A549 (cell line): ENCODE measurements at regions not wholly inside any gene's neighbourhood (a gene's known extent, or its start where the extent isn't known, plus 50 kb on each side); places are given as distances from the start of the nearest gene placed in this dataset.
A peak's percentile ranks its signal among the peaks of the same experiment; 100 is the strongest.

Experiments
- ATAC-seq, 2 experiments: fragments of 200-7000 bp in 1 of 2; fragments of >200 bp in 1 of 2; cut with Nextera tagmentation in 1 of 2; cut with Tn5 transposase in 1 of 2; 3 replicates each; pipeline versions ENCODE4 v1.8.0 to v1.9.1; 2018 to 2020; ENCODE audit warnings: mild to moderate bottlenecking in 1 of 2, moderate library complexity in 1 of 2
- CTCF ChIA-PET: fragments of 300-600 bp; sonication (Branson Sonifier 250); formaldehyde crosslinking; extraction: SDS; loops from one replicate; lab custom pipeline; 2021; ENCODE audit warnings: antibody characterized with exemption, inconsistent platforms; lab: Yijun Ruan, JAX
- POLR2A ChIA-PET: fragments of 350-600 bp; formaldehyde crosslinking; extraction: SDS; loops from one replicate; lab custom pipeline; 2021; ENCODE audit warnings: antibody characterized with exemption, inconsistent platforms; lab: Yijun Ruan, JAX
- DNase-seq, 2 experiments: peaks; one replicate each; pipeline versions ENCODE4 v3.0.0 to v3.0.0-alpha.2; 2011 to 2016; ENCODE audit warnings: low read depth in 1 of 2, low spot score in 1 of 2
- FAIRE-seq: peaks from 2 replicates; lab custom pipeline; 2011; peaks lifted over from hg19 to GRCh38; lab: Jason Lieb, UNC
- H3K27ac ChIP-seq, 2 experiments: fragments of >200 bp; sonication (Bioruptor Twin); formaldehyde crosslinking; 3 replicates each; pipeline ENCODE4 v1.5.1; 2016 to 2017
- H3K4me1 ChIP-seq: fragments of >200 bp; sonication (Bioruptor Twin); formaldehyde crosslinking; 3 replicates; pipeline ENCODE4 v1.6.1; 2016
- H3K4me2 ChIP-seq: fragments of >200 bp; sonication (Bioruptor Twin); formaldehyde crosslinking; 3 replicates; pipeline ENCODE4 v1.6.1; 2016
- H3K4me3 ChIP-seq: fragments of >200 bp; sonication (Bioruptor Twin); formaldehyde crosslinking; 3 replicates; pipeline ENCODE4 v1.5.1; 2016
- H3K9me3 ChIP-seq: fragments of >200 bp; sonication (Bioruptor Twin); formaldehyde crosslinking; 3 replicates; pipeline ENCODE4 v1.6.1; 2016
- BHLHE40 ChIP-seq: IDR thresholded peaks from 2 replicates; pipeline ENCODE4 v1.6.1; 2012; ENCODE audit warnings: low read depth, low read length, inconsistent platforms
- CHD4 ChIP-seq: fragments of 200-600 bp; sonication (generic); IDR thresholded peaks from 2 replicates; pipeline ENCODE4 v1.6.1; 2016; ENCODE audit warnings: antibody characterized with exemption, mild to moderate bottlenecking, borderline replicate concordance
- CTCF ChIP-seq: fragments of >200 bp; sonication (Bioruptor Twin); formaldehyde crosslinking; IDR thresholded peaks from 3 replicates; pipeline ENCODE4 v1.5.1; 2016
- FOSL2 ChIP-seq, 2 experiments: fragments of 450-650 bp in 1 of 2; fragments of >200 bp in 1 of 2; sonication (Bioruptor Twin) in 1 of 2; formaldehyde crosslinking; IDR thresholded peaks; 2 replicates each; pipeline versions ENCODE4 v1.5.0 to v1.6.1; 2016 to 2020; ENCODE audit warnings: mild to moderate bottlenecking in 1 of 2, moderate library complexity in 1 of 2
- HDAC2 ChIP-seq: fragments of 200-600 bp; sonication (generic); IDR thresholded peaks from 2 replicates; pipeline ENCODE4 v1.6.1; 2016
- HOXB13 ChIP-seq: fragments of 250-450 bp; sonication (Bioruptor Pico); IDR thresholded peaks from 2 replicates; pipeline ENCODE4 v1.5.0; 2020; ENCODE audit warnings: low read depth, mild to moderate bottlenecking, moderate library complexity
- JUNB ChIP-seq: fragments of >200 bp; sonication (Bioruptor Twin); formaldehyde crosslinking; IDR thresholded peaks from 2 replicates; pipeline ENCODE4 v1.6.1; 2016
- KDM1A ChIP-seq: fragments of 200-600 bp; sonication (generic); IDR thresholded peaks from 2 replicates; pipeline ENCODE4 v1.6.1; 2016; ENCODE audit warnings: low read depth, mild to moderate bottlenecking
- MAZ ChIP-seq: fragments of 150-350 bp; IDR thresholded peaks from 2 replicates; pipeline ENCODE4 v1.6.1; 2014; ENCODE audit warnings: antibody characterized with exemption, low read depth, low read length, borderline replicate concordance
- MYC ChIP-seq: IDR thresholded peaks from 2 replicates; pipeline ENCODE4 v1.6.1; 2012; ENCODE audit warnings: mild to moderate bottlenecking, inconsistent platforms, low read length, improper control_type of control experiment, borderline replicate concordance
- NPAS2 ChIP-seq: fragments of 250-450 bp; sonication (Bioruptor Pico); IDR thresholded peaks from 2 replicates; pipeline ENCODE4 v1.8.0; 2022; ENCODE audit warnings: mild to moderate bottlenecking, moderate library complexity, borderline replicate concordance
- NR3C1 ChIP-seq: fragments of >200 bp; sonication (Bioruptor Twin); formaldehyde crosslinking; IDR thresholded peaks from 3 replicates; pipeline ENCODE4 v1.6.1; 2017
- PHF8 ChIP-seq: fragments of 200-600 bp; sonication (generic); IDR thresholded peaks from 2 replicates; pipeline ENCODE4 v1.6.1; 2016; ENCODE audit warnings: low read depth, mild to moderate bottlenecking, antibody characterized with exemption, moderate library complexity, borderline replicate concordance
- POLR2AphosphoS2 ChIP-seq: conservative IDR thresholded peaks from 2 replicates; pipeline ENCODE4 v1.6.1; 2012; ENCODE audit warnings: low read length, improper control_type of control experiment, inconsistent platforms
- RFX5 ChIP-seq: fragments of 450-650 bp; IDR thresholded peaks from 2 replicates; pipeline ENCODE4 v1.7.1; 2014; ENCODE audit warnings: antibody characterized with exemption, mild to moderate bottlenecking, moderate library complexity
- SMC3 ChIP-seq: fragments of >200 bp; sonication (Bioruptor Twin); formaldehyde crosslinking; IDR thresholded peaks from 3 replicates; pipeline ENCODE4 v1.6.1; 2018; ENCODE audit warnings: inconsistent platforms
- SREBF2 ChIP-seq: fragments of 450-650 bp; IDR thresholded peaks from 2 replicates; pipeline ENCODE4 v1.6.1; 2014; ENCODE audit warnings: mild to moderate bottlenecking, moderate library complexity
- TP53 ChIP-seq: fragments of 250-450 bp; sonication (Bioruptor Pico); IDR thresholded peaks from 2 replicates; pipeline ENCODE4 v1.5.0; 2021; ENCODE audit warnings: mild to moderate bottlenecking, moderate library complexity
- ZNF302 ChIP-seq: fragments of 250-450 bp; sonication (Bioruptor Pico); IDR thresholded peaks from 2 replicates; pipeline ENCODE4 v1.9.0; 2021; ENCODE audit warnings: inconsistent platforms, mild to moderate bottlenecking, moderate library complexity
- WGBS: methylation state at CpG from one replicate; pipeline ENCODE4 v1.1.6; 2017; ENCODE audit errors: missing lambda C conversion rate; 5-methylcytosine and 5-hydroxymethylcytosine counted together
- TF ChIP-seq, protein P1 (sequence below): fragments of 250-450 bp; sonication (Bioruptor Pico); IDR thresholded peaks from 2 replicates; pipeline ENCODE4 v1.5.0; 2020; ENCODE audit warnings: low read depth, mild to moderate bottlenecking, moderate library complexity

- 0% methylated on average over 6 of the region's 6 CpGs for WGBS
- DNase-seq (no peak), FAIRE-seq (no peak), ATAC-seq (no peak)
- CTCF ChIA-PET: no interaction called here
- Histone ChIP-seq H3K9me3 (no peaks in the 10 kb centered on the region), H3K4me3 (no peak overlapping the region), H3K27ac (no peak overlapping the region), H3K4me2 (no peak overlapping the region), H3K4me1 (no peaks in the 10 kb centered on the region)
- TF ChIP-seq CTCF: no peak
- no peak for TF ChIP-seq BHLHE40
- no peak for TF ChIP-seq ZNF302 (CRISPR knock-in tag)
- no peak for TF ChIP-seq RFX5
- TF ChIP-seq, protein P1, sequence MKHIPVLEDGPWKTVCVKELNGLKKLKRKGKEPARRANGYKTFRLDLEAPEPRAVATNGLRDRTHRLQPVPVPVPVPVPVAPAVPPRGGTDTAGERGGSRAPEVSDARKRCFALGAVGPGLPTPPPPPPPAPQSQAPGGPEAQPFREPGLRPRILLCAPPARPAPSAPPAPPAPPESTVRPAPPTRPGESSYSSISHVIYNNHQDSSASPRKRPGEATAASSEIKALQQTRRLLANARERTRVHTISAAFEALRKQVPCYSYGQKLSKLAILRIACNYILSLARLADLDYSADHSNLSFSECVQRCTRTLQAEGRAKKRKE (CRISPR knock-in tag): no peak
- no peak for TF ChIP-seq MYC
- TF ChIP-seq POLR2AphosphoS2: no peak
- no peak for TF ChIP-seq HDAC2
- TF ChIP-seq MAZ: no peak
- no peak for TF ChIP-seq SREBF2
- no peak for TF ChIP-seq TP53
- TF ChIP-seq NR3C1: no peak
- TF ChIP-seq HOXB13 (CRISPR knock-in tag): no peak
- TF ChIP-seq NPAS2 (CRISPR knock-in tag): no peak
- TF ChIP-seq PHF8: no peak
- POLR2A ChIA-PET: no interaction called here
Observed at GRCh38 chrX:149267878-149268813, 237.0 kb downstream of the IDS start.

DNA sequence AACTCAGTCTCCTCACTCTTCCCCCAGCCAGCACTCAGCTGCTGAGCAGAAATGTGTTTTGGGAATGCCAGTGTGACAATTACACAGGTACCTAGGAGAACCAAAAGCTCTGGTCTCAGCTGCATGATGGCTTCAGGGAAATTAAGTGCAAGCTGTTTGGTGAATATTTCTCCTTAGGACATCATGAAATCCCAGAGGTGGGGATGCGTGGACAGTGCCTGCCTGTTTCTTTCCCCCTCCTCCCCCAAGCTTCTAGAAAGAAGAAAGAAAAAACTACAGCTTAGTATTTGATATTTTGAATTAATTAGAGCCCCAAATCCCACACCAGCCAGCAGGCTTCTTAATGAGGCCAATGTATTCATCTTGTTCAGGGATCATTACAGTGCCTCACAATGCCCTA is 243.0 kb downstream of the IDS start:
- H3K9me3 ChIP-seq: no peaks in the 10 kb centered on the region
- no peak for FAIRE-seq
- no peak for ATAC-seq
- 7% methylated on average over 1 of the region's 1 CpG for WGBS
- no peak for DNase-seq
- no peak overlapping the region for H3K4me3 ChIP-seq
- no peak for TF ChIP-seq CHD4
- no peak for TF ChIP-seq RFX5
- TF ChIP-seq SMC3: no peak
- no peak for TF ChIP-seq FOSL2 (IDR thresholded peaks at IDR 0.05)
- TF ChIP-seq FOSL2 (CRISPR knock-in tag; IDR thresholded peaks at IDR 0.05): no peak
- no peak for TF ChIP-seq KDM1A
- no peak for TF ChIP-seq HDAC2
- no peak overlapping the region for H3K4me2 ChIP-seq
- POLR2A ChIA-PET: no interaction called here
- no peaks in the 10 kb centered on the region for H3K4me1 ChIP-seq
- no peak overlapping the region for H3K27ac ChIP-seq
- CTCF ChIA-PET: no interaction called here

GRCh38 chrX:149259241-149259640 is 245.9 kb downstream of the IDS start:
- Histone ChIP-seq H3K27ac (no peak overlapping the region), H3K9me3 (no peaks in the 10 kb centered on the region), H3K4me3 (no peak overlapping the region), H3K4me2 (no peak overlapping the region), H3K4me1 (no peaks in the 10 kb centered on the region)
- FAIRE-seq: no peak
- TF ChIP-seq FOSL2 (IDR thresholded peaks at IDR 0.05) (no peak), FOSL2 (CRISPR knock-in tag; IDR thresholded peaks at IDR 0.05) (0 out of 2 replicates have a peak, but pooled peaks have one; percentile 21), JUNB (no peak)
- DNase-seq: no peak
- 22% methylated on average over 2 of the region's 2 CpGs for WGBS
- ChIA-PET CTCF (no interaction called here), POLR2A (no interaction called here)
- no peak for ATAC-seq
